Activated naive CD8-positive, alpha-beta T cell treated with anti-CD3 and anti-CD28 coated beads, Interleukin-2, amount 50 U/mL, for 24 hours (primary cell): ENCODE measurements at regions not wholly inside any gene's neighbourhood (a gene's known extent, or its start where the extent isn't known, plus 50 kb on each side); places are given as distances from the start of the nearest gene placed in this dataset.
"Not testable (repeated sequence)": the region's sequence is repeated elsewhere in the genome, so short reads cannot be mapped to it uniquely, and the experiment has no call there.

Experiments used
- ATAC-seq: fragments of 150-1000 bp; cut with Tn5 transposase; one replicate; pipeline ENCODE4 v1.10.0; 2021
- DNase-seq: peaks from one replicate; pipeline ENCODE4 v3.0.0; 2021
- H3K27ac Mint-ChIP-seq: one replicate; pipeline ENCODE4 v1.8.0; 2021; ENCODE audit warnings: mild to moderate bottlenecking, mixed read lengths
- H3K27me3 Mint-ChIP-seq: one replicate; pipeline ENCODE4 v1.8.0; 2021; ENCODE audit warnings: mixed read lengths
- H3K36me3 Mint-ChIP-seq: one replicate; pipeline ENCODE4 v1.8.0; 2021; ENCODE audit warnings: low read depth, mixed read lengths
- H3K4me1 Mint-ChIP-seq: one replicate; pipeline ENCODE4 v1.8.0; 2021; ENCODE audit warnings: mixed read lengths
- H3K4me3 Mint-ChIP-seq: one replicate; pipeline ENCODE4 v1.8.0; 2021; ENCODE audit warnings: mild to moderate bottlenecking, moderate library complexity, mixed read lengths
- H3K9me3 Mint-ChIP-seq: one replicate; pipeline ENCODE4 v1.8.0; 2021; ENCODE audit warnings: mixed read lengths

DNA sequence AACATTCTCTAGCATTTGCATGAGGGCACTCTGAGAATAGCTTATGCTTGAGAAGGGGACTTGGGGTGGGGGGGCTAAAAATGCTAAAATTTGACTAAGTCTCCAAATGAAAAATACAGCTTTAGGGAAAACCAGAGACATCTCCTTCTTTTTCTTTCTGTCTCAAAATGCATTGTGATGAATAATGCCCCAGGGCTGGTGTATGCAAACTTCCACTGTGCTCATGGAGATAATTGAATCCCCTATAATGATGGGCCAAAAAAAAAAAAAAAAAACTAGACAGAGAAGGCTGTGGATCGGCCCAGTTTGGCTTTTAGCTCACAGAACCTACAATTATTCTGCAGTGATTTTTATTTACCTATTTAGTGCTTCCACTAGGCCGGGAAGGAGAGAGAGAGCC is 147.9 kb upstream of the RORA start:
- ATAC-seq (no peak), DNase-seq (no peak)
- H3K9me3 Mint-ChIP-seq = no peaks in the 10 kb centered on the region
- H3K4me1 Mint-ChIP-seq = no peaks in the 10 kb centered on the region
- no peak overlapping the region for H3K27ac Mint-ChIP-seq
- no peak overlapping the region for H3K4me3 Mint-ChIP-seq
- H3K27me3 Mint-ChIP-seq = peaks cover 7% of the 10 kb centered on the region
- H3K36me3 Mint-ChIP-seq = no peaks in the 10 kb centered on the region

DNA sequence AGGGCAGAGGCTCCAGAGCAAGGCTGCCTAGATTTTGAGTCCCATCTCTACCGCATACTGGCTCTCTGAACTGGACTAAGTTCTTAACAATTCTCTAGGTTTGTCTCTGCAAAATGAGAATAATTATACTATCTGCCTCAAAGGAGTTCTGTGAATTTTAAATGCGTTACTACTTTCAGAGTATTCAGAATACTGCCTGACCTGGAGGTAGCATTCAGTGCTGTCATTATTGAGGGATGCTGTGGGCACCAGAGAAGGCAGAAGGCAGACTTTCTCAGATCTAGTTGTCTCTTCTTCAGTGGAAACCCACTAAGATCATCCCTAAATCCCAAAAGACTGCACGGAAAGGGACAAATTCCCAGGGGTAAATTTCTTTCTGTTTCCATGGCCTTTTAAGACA is 147.4 kb upstream of the RORA start:
- Mint-ChIP-seq H3K4me3 (no peak overlapping the region), H3K36me3 (no peaks in the 10 kb centered on the region), H3K27ac (no peak overlapping the region), H3K27me3 (peaks cover 7% of the 10 kb centered on the region), H3K4me1 (no peaks in the 10 kb centered on the region), H3K9me3 (no peaks in the 10 kb centered on the region)
- ATAC-seq (no peak), DNase-seq (no peak)

DNA sequence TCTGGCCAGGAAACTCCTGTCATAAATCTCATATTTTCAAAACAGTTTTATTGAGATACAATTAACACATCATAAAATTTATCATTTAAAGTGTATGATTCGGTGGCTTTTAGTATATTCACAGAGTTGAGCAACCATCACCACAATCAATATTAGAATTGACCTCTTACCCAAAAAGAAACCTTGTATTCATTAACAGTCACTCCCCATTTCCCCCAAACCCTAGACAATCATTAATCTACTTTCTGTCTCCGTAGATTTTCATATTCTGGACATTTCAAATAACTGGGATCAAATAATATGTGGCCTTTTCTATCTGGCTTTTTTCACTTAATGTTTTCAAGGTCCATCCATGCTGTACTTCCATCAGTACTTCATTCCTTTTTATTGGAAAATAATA is 145.7 kb upstream of the RORA start:
- peaks cover 4% of the 10 kb centered on the region for H3K9me3 Mint-ChIP-seq
- no peaks in the 10 kb centered on the region for H3K4me1 Mint-ChIP-seq
- no peak for DNase-seq
- no peak for ATAC-seq
- no peaks in the 10 kb centered on the region for H3K36me3 Mint-ChIP-seq
- no peak overlapping the region for H3K4me3 Mint-ChIP-seq
- peaks cover 8% of the 10 kb centered on the region for H3K27me3 Mint-ChIP-seq
- no peak overlapping the region for H3K27ac Mint-ChIP-seq

DNA sequence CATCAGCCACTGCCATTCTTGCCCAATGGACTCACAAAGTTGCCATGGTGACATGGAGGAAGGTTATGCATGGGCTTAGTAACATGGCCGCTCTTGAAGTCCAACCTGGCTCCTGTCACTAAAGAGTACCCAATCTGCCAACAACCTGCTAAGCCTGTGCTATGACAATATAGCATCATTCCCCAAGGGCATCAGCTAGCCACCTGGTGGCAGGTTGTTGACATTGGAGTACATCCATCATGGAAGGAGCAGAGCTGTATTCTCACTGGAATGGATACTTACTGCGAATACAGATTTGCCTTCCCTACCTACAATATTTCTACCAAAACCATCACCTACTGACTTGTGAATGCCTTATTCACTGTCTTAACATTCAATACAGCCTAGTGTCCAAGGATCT is 138.9 kb upstream of the RORA start:
- no peak for ATAC-seq
- H3K27ac Mint-ChIP-seq = no peak overlapping the region
- peaks cover 20% of the 10 kb centered on the region for H3K9me3 Mint-ChIP-seq
- no peak overlapping the region for H3K4me3 Mint-ChIP-seq
- no peaks in the 10 kb centered on the region for H3K36me3 Mint-ChIP-seq
- no peaks in the 10 kb centered on the region for H3K4me1 Mint-ChIP-seq
- H3K27me3 Mint-ChIP-seq = peaks cover 10% of the 10 kb centered on the region
- no peak for DNase-seq

DNA sequence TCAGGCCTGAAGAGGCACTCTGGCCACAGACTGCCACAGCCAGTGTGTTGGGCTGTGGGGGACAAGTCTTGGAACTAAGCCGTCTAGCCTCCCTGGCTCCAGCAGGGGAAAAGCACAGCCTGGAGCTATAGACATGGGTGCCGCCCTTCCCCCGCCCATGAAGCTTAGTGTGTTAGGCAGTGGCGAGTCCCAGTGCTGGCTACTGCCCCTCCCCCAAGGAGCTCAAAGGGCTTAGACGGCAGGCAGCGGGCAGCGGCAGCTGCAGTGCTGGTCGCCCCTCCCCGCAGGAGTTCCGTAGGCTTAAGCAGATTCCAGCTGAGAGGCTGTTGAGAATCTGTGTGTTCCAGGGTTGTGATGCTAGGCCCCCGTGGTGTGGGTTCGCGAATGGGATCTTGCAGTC is 135.8 kb upstream of the RORA start:
- Mint-ChIP-seq H3K9me3 (peaks cover 19% of the 10 kb centered on the region), H3K4me3 (no peak overlapping the region), H3K4me1 (no peaks in the 10 kb centered on the region), H3K27me3 (peaks cover 13% of the 10 kb centered on the region), H3K27ac (no peak overlapping the region), H3K36me3 (no peaks in the 10 kb centered on the region)
- no peak for ATAC-seq
- no peak for DNase-seq

DNA sequence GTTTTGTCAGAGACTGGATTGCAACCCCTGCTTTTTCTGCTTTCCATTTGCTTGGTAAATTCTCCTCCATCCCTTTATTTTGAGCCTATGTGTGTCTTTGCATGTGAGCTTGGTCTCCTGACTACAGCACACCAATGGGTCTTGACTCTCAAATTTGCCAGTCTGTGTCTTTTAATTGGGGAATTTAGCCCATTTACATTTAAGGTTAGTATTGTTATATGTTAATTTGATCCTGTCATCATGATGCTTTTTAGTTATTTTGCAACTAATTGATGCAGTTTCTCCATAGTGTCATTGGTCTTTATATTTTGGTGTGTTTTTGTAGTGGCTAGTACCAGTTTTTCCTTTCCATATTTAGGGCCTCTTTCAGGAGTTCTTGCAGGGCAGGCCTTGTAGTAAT is 133.8 kb upstream of the RORA start:
- not testable (repeated sequence) for H3K4me3 Mint-ChIP-seq, ATAC-seq, DNase-seq, H3K4me1 Mint-ChIP-seq, H3K36me3 Mint-ChIP-seq, H3K27ac Mint-ChIP-seq
- Mint-ChIP-seq H3K9me3 (peaks cover 19% of the 10 kb centered on the region), H3K27me3 (peaks cover 17% of the 10 kb centered on the region)

DNA sequence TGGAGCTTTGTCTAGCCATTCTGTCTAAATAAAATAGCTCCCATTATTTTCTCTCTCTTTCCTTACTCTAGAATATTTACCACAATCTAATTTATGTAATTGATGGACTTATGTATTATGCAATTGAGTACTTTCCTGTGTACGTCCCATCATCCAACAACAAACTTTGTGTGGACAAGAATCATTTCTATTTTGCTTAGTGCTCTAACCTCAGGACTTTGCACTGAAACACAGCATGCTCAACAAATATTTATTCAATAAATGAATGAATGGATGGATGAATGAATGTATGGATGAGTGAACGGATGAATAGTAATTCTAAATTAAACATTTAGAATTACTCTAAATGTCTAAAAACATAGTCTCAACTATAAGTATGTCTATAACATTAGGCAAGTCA is 115.2 kb upstream of the RORA start:
- Mint-ChIP-seq H3K27ac (no peak overlapping the region), H3K4me1 (no peaks in the 10 kb centered on the region), H3K36me3 (no peaks in the 10 kb centered on the region), H3K9me3 (peaks cover 16% of the 10 kb centered on the region), H3K4me3 (no peak overlapping the region), H3K27me3 (peaks cover 3% of the 10 kb centered on the region)
- DNase-seq (no peak), ATAC-seq (no peak)

DNA sequence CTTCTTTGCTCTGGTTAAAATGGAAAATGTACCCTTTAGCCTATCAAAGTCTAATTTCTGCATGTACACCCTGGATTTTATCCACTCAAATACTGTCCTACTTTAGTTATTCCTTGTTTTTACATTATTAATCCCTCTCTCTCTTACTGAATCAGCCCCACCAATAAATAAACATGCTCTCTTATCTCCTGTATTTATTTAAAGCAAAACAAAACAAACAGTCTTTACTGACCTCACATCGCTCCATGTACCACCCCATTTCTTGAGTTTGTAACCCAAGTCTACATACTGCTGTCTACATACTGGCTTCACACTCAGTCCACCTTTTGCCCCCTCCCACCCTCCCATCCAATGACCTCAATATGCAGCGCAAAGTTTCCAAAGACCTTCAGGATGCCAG is 113.3 kb upstream of the RORA start:
- H3K4me3 Mint-ChIP-seq = no peak overlapping the region
- no peak for DNase-seq
- H3K27me3 Mint-ChIP-seq = peaks cover 3% of the 10 kb centered on the region
- no peak for ATAC-seq
- H3K9me3 Mint-ChIP-seq = peaks cover 16% of the 10 kb centered on the region
- no peaks in the 10 kb centered on the region for H3K4me1 Mint-ChIP-seq
- no peaks in the 10 kb centered on the region for H3K36me3 Mint-ChIP-seq
- no peak overlapping the region for H3K27ac Mint-ChIP-seq

DNA sequence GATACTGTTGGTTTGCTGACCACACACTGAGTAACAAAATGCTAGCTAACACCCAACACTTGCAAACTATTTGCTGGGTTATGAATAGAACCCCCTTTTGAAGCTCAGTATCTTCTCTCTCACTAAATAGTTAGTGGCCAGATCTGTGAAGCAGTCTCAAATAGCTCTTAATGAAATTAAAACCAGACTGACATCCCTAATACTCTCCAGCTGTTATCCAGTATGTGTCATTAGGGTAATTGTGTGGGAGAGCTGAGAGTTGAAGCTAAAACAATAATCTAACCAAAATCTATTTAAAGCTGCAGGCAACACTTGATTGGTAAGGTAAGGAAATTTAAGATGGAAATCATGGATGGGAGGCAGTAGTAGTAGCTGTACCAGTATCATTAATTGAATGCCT is 110.4 kb upstream of the RORA start:
- H3K27ac Mint-ChIP-seq = no peak overlapping the region
- no peaks in the 10 kb centered on the region for H3K4me1 Mint-ChIP-seq
- DNase-seq = no peak
- H3K4me3 Mint-ChIP-seq = no peak overlapping the region
- peaks cover 11% of the 10 kb centered on the region for H3K9me3 Mint-ChIP-seq
- no peak for ATAC-seq
- peaks cover 3% of the 10 kb centered on the region for H3K27me3 Mint-ChIP-seq
- H3K36me3 Mint-ChIP-seq = no peaks in the 10 kb centered on the region

DNA sequence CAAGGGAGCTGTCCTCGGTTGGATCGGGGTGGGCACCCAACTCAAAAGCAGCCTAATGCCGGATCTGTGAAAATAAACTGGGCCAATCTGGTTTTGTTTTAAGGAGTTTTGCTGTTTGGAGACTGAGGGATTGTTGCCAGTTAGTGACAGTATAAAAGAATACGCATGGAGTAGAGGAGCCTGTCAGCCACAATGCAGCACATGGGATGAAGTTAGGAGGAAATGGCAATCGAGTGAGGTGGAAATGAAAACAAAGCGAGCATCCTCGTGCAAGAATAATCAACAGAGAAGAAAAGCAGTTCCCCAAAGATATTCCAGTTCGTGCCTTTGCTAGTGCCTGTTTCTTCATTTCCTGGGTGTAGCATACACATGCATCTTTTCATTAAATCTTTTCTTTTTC is 108.4 kb upstream of the RORA start:
- Mint-ChIP-seq H3K27me3 (peaks cover 11% of the 10 kb centered on the region), H3K36me3 (no peaks in the 10 kb centered on the region), H3K27ac (no peak overlapping the region), H3K9me3 (peaks cover 3% of the 10 kb centered on the region), H3K4me3 (no peak overlapping the region), H3K4me1 (no peaks in the 10 kb centered on the region)
- ATAC-seq = no peak
- DNase-seq = no peak

DNA sequence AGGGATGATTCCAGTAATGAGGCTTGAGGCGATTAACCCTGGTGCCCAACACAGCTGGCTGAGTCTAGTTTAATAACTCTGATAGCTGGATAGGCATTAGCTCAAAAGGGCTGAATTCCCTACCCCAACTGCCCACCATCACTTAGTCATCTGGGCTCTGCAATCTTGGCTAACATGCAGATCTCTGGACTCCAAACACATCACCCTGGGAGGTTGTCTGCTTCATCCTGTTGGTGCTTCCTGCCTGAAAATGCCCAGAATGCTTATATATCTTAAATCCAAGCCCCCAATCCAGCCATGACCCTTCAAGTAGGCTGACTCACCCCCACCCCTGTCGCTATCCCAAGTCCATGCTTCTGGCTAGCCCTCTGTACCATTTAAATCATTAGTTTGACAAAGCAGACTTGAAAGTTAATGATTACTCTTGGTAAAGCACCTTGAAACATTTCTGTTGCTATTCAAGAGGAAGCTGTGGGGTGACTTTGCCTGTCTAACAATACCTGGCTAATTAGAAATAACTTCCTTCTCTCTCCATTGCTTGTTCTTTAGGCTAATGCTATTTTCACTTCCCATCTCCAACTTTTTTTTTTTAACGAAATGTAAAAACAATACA is 107.0 kb upstream of the RORA start:
- H3K36me3 Mint-ChIP-seq = no peaks in the 10 kb centered on the region
- peaks cover 3% of the 10 kb centered on the region for H3K9me3 Mint-ChIP-seq
- peaks cover 18% of the 10 kb centered on the region for H3K27me3 Mint-ChIP-seq
- no peak for DNase-seq
- no peak for ATAC-seq
- H3K27ac Mint-ChIP-seq = no peak overlapping the region
- H3K4me1 Mint-ChIP-seq = no peaks in the 10 kb centered on the region
- H3K4me3 Mint-ChIP-seq = no peak overlapping the region

DNA sequence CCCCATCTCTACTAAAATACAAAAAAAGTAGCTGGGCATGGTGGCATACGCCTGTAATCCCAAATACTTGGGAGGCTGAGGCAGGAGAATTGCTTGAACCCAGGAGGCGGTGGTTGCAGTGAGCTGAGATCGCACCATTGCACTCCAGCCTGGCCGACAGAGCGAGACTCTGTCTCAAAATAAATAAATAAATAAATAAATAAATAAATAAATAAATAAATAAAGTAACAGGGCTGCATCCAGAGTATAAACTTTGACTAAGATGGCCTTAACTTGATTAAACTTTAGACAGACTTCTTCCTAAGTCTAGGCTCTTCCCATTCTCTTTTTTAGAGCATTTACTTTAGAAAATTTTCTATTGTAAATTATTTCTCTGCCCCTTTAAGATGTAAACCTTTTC is 105.6 kb upstream of the RORA start:
- not testable (repeated sequence) for H3K9me3 Mint-ChIP-seq, H3K27ac Mint-ChIP-seq, H3K4me3 Mint-ChIP-seq, DNase-seq, H3K4me1 Mint-ChIP-seq, H3K36me3 Mint-ChIP-seq, ATAC-seq
- H3K27me3 Mint-ChIP-seq = peaks cover 15% of the 10 kb centered on the region

DNA sequence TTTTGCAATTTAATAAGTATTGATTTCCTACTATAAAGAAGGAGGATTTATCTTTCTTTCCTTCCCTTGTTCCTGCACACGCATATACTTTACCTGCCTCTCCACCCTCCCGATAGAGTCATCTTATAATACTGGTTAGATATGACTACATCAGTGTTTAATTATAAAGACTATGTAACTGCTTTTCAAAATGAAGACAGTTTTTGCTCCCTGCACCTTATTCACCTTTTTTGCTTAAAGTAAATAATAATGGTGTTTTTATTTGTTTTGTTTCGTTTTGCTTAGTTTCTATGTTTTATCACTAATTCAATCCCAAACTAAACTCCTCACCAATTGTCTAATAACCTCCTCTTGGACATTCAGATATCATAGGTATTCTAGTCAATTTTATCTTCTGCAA is 101.9 kb upstream of the RORA start:
- H3K27ac Mint-ChIP-seq = no peak overlapping the region
- DNase-seq (no peak), ATAC-seq (no peak)
- no peak overlapping the region for H3K4me3 Mint-ChIP-seq
- peaks cover 15% of the 10 kb centered on the region for H3K27me3 Mint-ChIP-seq
- H3K36me3 Mint-ChIP-seq = no peaks in the 10 kb centered on the region
- H3K9me3 Mint-ChIP-seq = peaks cover 3% of the 10 kb centered on the region
- no peaks in the 10 kb centered on the region for H3K4me1 Mint-ChIP-seq

DNA sequence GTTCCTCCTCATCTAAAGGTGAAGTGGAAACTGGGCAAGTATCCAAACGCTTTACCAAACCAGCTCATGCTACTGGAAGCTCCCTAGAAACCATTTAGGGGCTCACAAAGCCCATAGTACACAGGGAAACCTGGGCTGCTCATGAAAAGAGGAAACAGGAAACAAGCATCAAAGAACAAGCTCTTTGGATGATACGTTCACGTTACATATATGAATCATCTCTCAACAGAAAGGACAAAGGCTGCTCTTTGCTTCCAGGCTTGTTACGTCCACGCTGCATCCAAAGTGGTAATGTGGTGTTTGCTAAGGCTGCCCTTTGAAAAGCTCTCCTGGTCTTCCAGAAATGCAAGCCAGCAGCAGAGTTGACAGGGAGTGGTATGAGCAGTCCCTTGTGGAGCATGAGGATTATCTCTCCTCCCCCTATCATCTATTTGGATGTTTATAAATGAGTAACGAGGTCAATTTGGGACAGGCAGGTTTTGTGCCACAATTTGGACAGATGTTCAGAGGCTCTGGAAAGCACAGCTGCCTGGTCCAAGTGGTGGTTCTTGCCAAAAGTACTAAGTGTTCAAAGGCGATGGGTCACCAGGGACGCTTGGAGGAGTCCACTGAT is 98.0 kb upstream of the RORA start:
- ATAC-seq = no peak
- H3K27me3 Mint-ChIP-seq = peaks cover 11% of the 10 kb centered on the region
- H3K36me3 Mint-ChIP-seq = no peaks in the 10 kb centered on the region
- H3K9me3 Mint-ChIP-seq = no peaks in the 10 kb centered on the region
- no peak for DNase-seq
- H3K27ac Mint-ChIP-seq = no peak overlapping the region
- H3K4me3 Mint-ChIP-seq = no peak overlapping the region
- no peaks in the 10 kb centered on the region for H3K4me1 Mint-ChIP-seq

DNA sequence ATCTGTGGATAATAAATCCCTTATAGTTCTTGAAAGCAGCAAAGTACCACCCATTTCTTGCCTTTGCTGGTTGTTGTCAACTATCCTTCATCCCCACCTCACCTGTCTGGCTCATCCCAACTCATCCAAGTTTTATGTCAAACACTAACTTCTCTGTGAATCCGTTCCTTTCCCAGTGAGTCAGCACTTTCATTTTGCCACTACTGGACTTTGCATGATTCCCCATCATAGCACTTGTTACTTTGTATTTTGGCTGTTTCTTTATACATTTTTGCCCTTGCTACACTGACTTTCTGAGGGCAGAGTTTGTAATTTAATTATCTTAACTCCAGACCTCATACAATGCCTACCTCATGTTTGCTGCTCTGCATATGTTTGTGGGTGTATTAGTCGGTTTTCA is 90.8 kb upstream of the RORA start:
- H3K4me3 Mint-ChIP-seq = no peak overlapping the region
- peaks cover 11% of the 10 kb centered on the region for H3K27me3 Mint-ChIP-seq
- H3K27ac Mint-ChIP-seq = no peak overlapping the region
- no peaks in the 10 kb centered on the region for H3K4me1 Mint-ChIP-seq
- ATAC-seq (no peak), DNase-seq (no peak)
- no peaks in the 10 kb centered on the region for H3K36me3 Mint-ChIP-seq
- peaks cover 7% of the 10 kb centered on the region for H3K9me3 Mint-ChIP-seq
